GM10266 (cell line): ENCODE measurements at regions not wholly inside any gene's neighbourhood (a gene's known extent, or its start where the extent isn't known, plus 50 kb on each side); places are given as distances from the start of the nearest gene placed in this dataset.

Source experiments
- DNase-seq: peaks from one replicate; pipeline ENCODE4 v3.0.0; 2012; ENCODE audit errors: extremely low spot score
- CTCF ChIP-seq: IDR thresholded peaks from 2 replicates; pipeline ENCODE4 v1.5.1; 2012; ENCODE audit warnings: mild to moderate bottlenecking, low read depth; ENCODE audit not compliant: control insufficient read depth, insufficient read depth; ENCODE audit errors: missing control alignments

GRCh38 chr20:47419953-47420514 lies 63.5 kb upstream of the ZMYND8 start:
- TF ChIP-seq CTCF = no peak

GRCh38 chr20:47421076-47421475 lies 64.6 kb upstream of the ZMYND8 start:
- no peak for DNase-seq
- no peak for TF ChIP-seq CTCF

More at GRCh38 chr20:47419953-47420514, 63.5 kb upstream of the ZMYND8 start:
- no peak for DNase-seq

- DNase-seq = no peak
- no peak for TF ChIP-seq CTCF
These were observed 67.1 kb upstream of the ZMYND8 start for GRCh38 chr20:47423586-47423985.

GRCh38 chr20:47427067-47427466 lies 70.6 kb upstream of the ZMYND8 start:
- TF ChIP-seq CTCF = no peak
- DNase-seq = no peak

- no peak for TF ChIP-seq CTCF
- no peak for DNase-seq
These were observed 71.2 kb upstream of the ZMYND8 start for GRCh38 chr20:47427746-47428145.

GRCh38 chr20:47428164-47428563 lies 71.7 kb upstream of the ZMYND8 start:
- no peak for TF ChIP-seq CTCF
- no peak for DNase-seq

- DNase-seq = no peak
- TF ChIP-seq CTCF = no peak
These were observed 72.4 kb upstream of the ZMYND8 start for GRCh38 chr20:47428851-47429336.
